ENCODE measurements at regions not wholly inside any gene's neighbourhood (a gene's known extent, or its start where the extent isn't known, plus 50 kb on each side); places are given as distances from the start of the nearest gene placed in this dataset.

DNA sequence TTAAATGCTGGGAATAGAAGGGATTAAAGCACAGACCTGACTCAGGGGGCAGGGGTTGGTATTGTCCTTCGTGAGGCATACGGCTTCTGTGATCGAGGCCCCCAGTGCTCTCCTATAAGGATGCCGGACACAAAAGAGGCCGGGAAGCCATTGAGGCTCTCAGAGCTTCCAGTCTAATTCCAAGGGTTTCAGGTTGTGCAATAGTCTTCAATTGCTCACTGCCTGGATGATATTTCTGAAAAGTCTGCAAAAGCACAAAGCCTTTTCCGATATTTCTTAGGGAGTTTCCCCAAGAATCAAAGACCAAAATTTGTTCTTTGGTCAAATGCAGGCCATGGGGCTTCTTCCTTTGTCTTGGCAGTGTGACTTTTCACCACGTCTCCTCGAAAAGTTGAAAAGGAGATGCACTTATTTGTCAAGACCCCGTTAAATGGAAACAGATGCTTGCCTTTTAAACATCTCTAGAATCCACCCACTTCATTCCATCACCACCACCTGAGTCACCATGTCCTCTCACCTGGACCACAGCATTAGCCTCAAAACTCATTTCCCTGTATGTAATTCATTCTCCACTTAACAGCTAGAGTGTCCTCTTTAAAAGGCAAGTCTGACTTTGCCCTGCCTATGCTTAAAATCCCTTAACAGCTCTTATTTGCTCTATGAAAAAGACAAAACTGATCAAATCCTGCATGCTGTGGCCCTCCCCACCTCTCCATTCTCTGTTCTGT is 134.8 kb upstream of the NAMPT start:
- Histone ChIP-seq H3K4me1 (peaks cover 0 to 53% of the 10 kb centered on the region in 2 donors), H3K4me3 (no peak overlapping the region), H3K9me3 (peaks cover 0 to 19% of the 10 kb centered on the region in 2 donors), H3K27ac (no peak overlapping the region), H3K36me3 (no peaks in the 10 kb centered on the region), H3K27me3 (no peaks in the 10 kb centered on the region)
- TF ChIP-seq, protein P1, sequence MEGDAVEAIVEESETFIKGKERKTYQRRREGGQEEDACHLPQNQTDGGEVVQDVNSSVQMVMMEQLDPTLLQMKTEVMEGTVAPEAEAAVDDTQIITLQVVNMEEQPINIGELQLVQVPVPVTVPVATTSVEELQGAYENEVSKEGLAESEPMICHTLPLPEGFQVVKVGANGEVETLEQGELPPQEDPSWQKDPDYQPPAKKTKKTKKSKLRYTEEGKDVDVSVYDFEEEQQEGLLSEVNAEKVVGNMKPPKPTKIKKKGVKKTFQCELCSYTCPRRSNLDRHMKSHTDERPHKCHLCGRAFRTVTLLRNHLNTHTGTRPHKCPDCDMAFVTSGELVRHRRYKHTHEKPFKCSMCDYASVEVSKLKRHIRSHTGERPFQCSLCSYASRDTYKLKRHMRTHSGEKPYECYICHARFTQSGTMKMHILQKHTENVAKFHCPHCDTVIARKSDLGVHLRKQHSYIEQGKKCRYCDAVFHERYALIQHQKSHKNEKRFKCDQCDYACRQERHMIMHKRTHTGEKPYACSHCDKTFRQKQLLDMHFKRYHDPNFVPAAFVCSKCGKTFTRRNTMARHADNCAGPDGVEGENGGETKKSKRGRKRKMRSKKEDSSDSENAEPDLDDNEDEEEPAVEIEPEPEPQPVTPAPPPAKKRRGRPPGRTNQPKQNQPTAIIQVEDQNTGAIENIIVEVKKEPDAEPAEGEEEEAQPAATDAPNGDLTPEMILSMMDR (IDR thresholded peaks at IDR 0.05), result no peak
- DNase-seq (ENCODE audit: low spot score), result no peak

DNA sequence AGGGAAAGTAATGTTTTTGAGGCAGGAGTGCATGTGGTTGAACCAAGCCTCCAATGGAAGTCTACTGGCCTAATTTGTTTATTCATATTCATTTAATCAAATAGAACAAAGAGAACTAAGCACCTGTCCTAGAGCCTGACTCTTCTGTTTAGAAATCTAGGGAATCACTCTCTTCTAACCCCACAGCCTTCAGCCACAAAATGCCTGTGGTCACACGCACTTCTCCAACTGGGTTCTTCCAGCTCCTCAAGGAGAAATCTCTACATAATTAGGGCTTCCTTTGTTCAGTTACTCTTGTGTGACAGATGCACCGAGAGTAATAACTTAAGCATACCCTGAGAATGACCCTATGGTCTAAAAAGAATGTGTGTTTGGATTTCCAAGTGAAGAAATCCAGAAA is 133.7 kb upstream of the NAMPT start:
- TF ChIP-seq, protein P1 (IDR thresholded peaks at IDR 0.05), result no peak
- Histone ChIP-seq H3K4me1 (peaks cover 0 to 47% of the 10 kb centered on the region in 2 donors), H3K4me3 (no peak overlapping the region), H3K36me3 (no peaks in the 10 kb centered on the region), H3K27me3 (no peaks in the 10 kb centered on the region), H3K9me3 (peaks cover 0 to 19% of the 10 kb centered on the region in 2 donors), H3K27ac (peak overlapping the region in 1 of 2 donors; percentile 26)
- no peak for DNase-seq (ENCODE audit: low spot score)

DNA sequence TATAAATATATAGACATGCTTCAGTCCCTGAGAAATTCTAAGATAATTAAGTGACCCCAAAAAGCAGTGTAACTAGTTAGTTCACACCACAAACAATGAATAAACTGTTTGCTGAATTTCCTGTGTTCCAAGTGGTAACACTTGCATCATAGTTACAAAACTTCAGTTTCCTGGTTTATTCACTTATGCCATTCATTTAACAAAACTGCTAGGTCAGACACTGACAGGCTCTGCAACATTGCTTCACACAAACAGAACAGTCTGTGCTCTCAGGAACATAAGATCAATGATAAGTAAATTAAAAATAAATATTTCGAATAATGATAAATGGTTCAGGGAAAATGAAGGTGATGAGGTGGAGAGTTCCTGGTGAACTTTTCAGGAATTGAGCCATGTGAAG is 133.3 kb upstream of the NAMPT start:
- Histone ChIP-seq H3K4me3 (no peak overlapping the region), H3K27me3 (no peaks in the 10 kb centered on the region), H3K36me3 (no peaks in the 10 kb centered on the region), H3K4me1 (peaks cover 0 to 47% of the 10 kb centered on the region in 2 donors), H3K27ac (peak overlapping the region in 1 of 2 donors; percentile 26), H3K9me3 (peaks cover 0 to 19% of the 10 kb centered on the region in 2 donors)
- TF ChIP-seq, protein P1 (IDR thresholded peaks at IDR 0.05), result no peak
- DNase-seq (ENCODE audit: low spot score), result peak; percentile 68

DNA sequence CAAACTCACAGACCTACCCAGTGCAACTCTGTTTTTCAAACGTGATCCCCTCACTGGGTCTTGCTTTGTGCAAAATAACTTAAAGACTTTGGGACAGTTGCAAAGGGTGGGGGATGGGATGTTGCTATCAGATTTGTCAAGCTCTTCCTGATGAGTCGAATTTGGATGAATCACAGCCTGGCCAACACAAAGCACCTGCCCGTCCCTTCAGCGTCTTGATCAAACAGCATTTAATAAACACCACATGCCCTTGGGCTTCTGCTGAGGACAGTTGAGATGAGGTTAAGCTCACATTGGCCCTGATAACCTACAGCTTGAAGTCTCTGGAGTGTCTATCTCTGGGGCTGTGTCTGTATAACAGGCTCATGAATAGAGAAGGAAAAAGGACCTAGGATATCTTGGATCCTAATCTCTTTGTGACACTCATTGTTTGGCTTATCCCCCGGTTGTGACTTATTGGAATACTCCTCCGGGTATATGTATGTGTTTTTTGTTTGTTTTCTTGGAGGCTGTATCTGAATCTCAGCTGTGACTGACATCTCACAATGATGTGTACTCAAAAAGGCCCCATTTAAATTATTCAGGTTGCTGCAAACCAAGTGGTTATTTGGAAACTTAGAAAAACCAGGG is 132.6 kb upstream of the NAMPT start:
- peaks cover 0 to 46% of the 10 kb centered on the region in 2 donors for H3K4me1 ChIP-seq

DNA sequence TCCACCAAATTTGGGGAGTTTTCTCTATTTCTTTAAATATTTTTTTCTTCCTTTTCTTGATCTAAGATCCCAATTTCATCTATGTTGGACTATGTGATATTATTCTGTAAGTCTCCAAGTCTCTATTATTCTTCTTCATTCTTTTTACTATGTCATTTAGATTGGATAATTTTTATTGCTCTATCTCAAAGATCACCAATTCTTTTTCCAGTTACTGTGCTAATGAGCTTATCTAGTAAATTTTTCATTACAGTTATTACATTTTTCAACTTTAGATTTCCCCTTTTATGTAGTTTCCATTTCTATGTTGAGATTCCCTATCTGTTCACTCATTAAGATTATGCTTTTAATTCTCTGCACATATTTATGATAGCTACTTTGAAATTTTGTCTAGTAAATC is 131.6 kb upstream of the NAMPT start:
- no peaks in the 10 kb centered on the region for H3K27me3 ChIP-seq
- H3K36me3 ChIP-seq, result no peaks in the 10 kb centered on the region
- no peak overlapping the region for H3K27ac ChIP-seq
- no peak for DNase-seq (ENCODE audit: low spot score)
- H3K9me3 ChIP-seq, result peaks cover 0 to 19% of the 10 kb centered on the region in 2 donors
- no peak overlapping the region for H3K4me3 ChIP-seq
- TF ChIP-seq, protein P1 (IDR thresholded peaks at IDR 0.05), result no peak
- H3K4me1 ChIP-seq, result peaks cover 0 to 37% of the 10 kb centered on the region in 2 donors

More for the DNA sequence above, 132.6 kb upstream of the NAMPT start:
- Histone ChIP-seq H3K36me3 (no peaks in the 10 kb centered on the region), H3K27me3 (no peaks in the 10 kb centered on the region), H3K4me3 (no peak overlapping the region), H3K9me3 (peaks cover 0 to 19% of the 10 kb centered on the region in 2 donors), H3K27ac (peak overlapping the region in 1 of 2 donors; percentile 26)
- TF ChIP-seq, protein P1 (IDR thresholded peaks at IDR 0.05), result no peak
- DNase-seq (ENCODE audit: low spot score), result no peak
